ACC112 (cell line): ENCODE measurements at regions not wholly inside any gene's neighbourhood (a gene's known extent, or its start where the extent isn't known, plus 50 kb on each side); places are given as distances from the start of the nearest gene placed in this dataset.
"Not testable (repeated sequence)": the region's sequence is repeated elsewhere in the genome, so short reads cannot be mapped to it uniquely, and the experiment has no call there.

ENCODE experiments used
- H2AFZ ChIP-seq: fragments of 200-600 bp; sonication (generic); one replicate; pipeline ENCODE4 v1.6.0; 2017; ENCODE audit warnings: antibody characterized with exemption, low read length; ENCODE audit not compliant: unreplicated experiment
- H3K27ac ChIP-seq: fragments of 200-600 bp; sonication (generic); 2 replicates; pipeline ENCODE4 v1.5.1; 2014; ENCODE audit warnings: low read depth, mild to moderate bottlenecking, antibody characterized with exemption, low read length, moderate library complexity
- H3K27me3 ChIP-seq: fragments of 200-600 bp; sonication (generic); 2 replicates; pipeline ENCODE4 v1.6.1; 2014; ENCODE audit warnings: mild to moderate bottlenecking, antibody characterized with exemption, low read length, moderate library complexity, mixed read lengths; ENCODE audit not compliant: insufficient read depth
- H3K36me3 ChIP-seq: fragments of 200-600 bp; sonication (generic); 2 replicates; pipeline ENCODE4 v1.6.1; 2016; ENCODE audit warnings: mild to moderate bottlenecking, antibody characterized with exemption, low read length, moderate library complexity, mixed read lengths; ENCODE audit not compliant: insufficient read depth
- H3K4me1 ChIP-seq: fragments of 200-600 bp; sonication (generic); one replicate; pipeline ENCODE4 v1.6.1; 2016; ENCODE audit warnings: low read length, mixed read lengths; ENCODE audit not compliant: insufficient read depth, unreplicated experiment, control insufficient read depth
- H3K4me3 ChIP-seq: fragments of 200-600 bp; sonication (generic); 2 replicates; pipeline ENCODE4 v1.5.1; 2014; ENCODE audit warnings: mild to moderate bottlenecking, low read depth, low read length
- H3K79me2 ChIP-seq: fragments of 200-600 bp; sonication (generic); one replicate; pipeline ENCODE4 v1.6.0; 2016; ENCODE audit warnings: low read length; ENCODE audit not compliant: control insufficient read depth, unreplicated experiment, insufficient read depth

DNA sequence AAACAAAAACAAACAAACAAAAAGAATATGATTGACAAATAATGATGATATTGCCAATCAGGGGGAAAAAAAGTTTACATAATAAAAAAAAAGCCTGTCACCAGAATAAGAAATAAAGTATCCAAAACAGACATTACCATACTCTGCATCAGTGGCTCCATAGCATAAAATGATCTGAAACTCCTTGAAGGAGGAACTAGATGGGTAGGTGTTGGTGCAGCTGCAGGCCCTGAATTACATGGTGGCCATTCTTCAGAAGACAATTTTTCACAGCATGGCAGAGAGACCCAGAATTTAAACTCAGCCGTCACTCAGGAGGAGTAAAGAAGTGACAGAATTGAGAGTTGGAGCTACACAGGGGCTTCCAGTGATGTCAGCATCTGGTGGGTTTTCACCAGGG is 60.2 kb downstream of the GLUL start:
- Histone ChIP-seq H2AFZ (no peak overlapping the region), H3K4me3 (no peak overlapping the region), H3K27ac (no peak overlapping the region)

DNA sequence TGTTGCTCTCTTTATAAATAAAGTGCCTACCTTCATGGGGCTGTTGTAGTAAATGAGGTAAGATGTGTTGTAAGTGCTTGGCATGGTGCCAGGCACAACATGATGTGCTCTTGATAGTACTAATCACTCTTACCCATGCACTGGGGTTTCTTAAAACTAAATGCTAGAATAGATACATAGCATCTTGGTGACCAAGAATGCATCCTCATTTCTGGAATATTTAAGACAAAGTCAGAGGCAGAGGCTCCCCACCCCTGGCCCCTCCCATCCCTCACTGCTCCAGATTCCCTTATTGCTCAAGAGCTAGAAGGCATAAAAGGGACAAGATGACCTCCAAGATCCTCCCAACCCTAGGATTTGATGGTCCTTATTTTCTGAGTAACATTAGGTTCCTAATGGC is 61.3 kb downstream of the GLUL start:
- no peaks in the 10 kb centered on the region for H3K79me2 ChIP-seq
- no peak overlapping the region for H3K27ac ChIP-seq
- no peaks in the 10 kb centered on the region for H3K36me3 ChIP-seq
- no peaks in the 10 kb centered on the region for H3K4me1 ChIP-seq
- H3K27me3 ChIP-seq: no peaks in the 10 kb centered on the region
- no peak overlapping the region for H2AFZ ChIP-seq
- H3K4me3 ChIP-seq: no peak overlapping the region

More for the DNA sequence above, 60.2 kb downstream of the GLUL start:
- Histone ChIP-seq H3K27me3 (no peaks in the 10 kb centered on the region), H3K79me2 (no peaks in the 10 kb centered on the region), H3K36me3 (no peaks in the 10 kb centered on the region), H3K4me1 (no peaks in the 10 kb centered on the region)

DNA sequence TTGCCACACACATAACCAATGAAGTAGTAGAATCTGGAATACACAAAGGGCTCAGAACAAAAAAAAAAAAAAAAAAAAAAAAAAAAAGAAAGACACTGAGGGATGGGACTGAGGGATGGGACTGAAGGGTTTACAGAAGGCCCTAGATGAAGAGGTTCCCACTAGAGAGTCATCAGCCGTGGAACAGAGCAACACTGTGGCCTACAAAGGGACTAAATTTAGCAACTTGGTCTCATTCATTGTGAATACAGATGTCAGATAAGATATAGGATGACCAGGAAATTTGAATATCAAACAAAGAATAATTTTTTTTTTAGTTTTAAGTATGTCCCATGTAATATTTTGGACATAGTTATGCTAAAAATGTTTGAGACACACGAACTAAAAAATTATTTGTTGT is 62.1 kb downstream of the GLUL start:
- H3K4me1 ChIP-seq: no peaks in the 10 kb centered on the region
- no peak overlapping the region for H2AFZ ChIP-seq
- no peak overlapping the region for H3K27ac ChIP-seq
- no peaks in the 10 kb centered on the region for H3K27me3 ChIP-seq
- no peaks in the 10 kb centered on the region for H3K79me2 ChIP-seq
- H3K36me3 ChIP-seq: no peaks in the 10 kb centered on the region
- no peak overlapping the region for H3K4me3 ChIP-seq

DNA sequence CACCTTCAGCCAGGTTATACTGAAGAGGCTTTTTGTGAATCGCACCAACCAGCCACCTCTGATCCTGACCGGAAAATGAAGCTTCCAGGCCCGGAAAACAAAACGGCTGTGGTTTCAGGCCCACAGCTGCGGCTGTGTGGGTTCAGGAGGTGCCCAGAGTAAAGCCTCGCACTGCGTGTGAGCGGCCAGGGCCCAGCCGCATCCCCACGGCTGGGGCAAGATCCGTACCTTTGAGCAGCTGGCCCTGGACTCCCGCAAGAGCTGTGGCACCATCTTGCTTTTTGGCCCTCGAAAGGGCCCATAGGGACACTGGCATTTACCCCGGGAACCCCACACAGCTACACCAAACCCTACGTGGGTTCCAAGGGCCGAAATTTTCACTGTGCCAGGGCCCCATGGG is 63.0 kb downstream of the GLUL start:
- Histone ChIP-seq H3K4me1 (no peaks in the 10 kb centered on the region), H3K79me2 (no peaks in the 10 kb centered on the region), H2AFZ (no peak overlapping the region), H3K27ac (no peak overlapping the region), H3K4me3 (no peak overlapping the region), H3K27me3 (no peaks in the 10 kb centered on the region), H3K36me3 (no peaks in the 10 kb centered on the region)

DNA sequence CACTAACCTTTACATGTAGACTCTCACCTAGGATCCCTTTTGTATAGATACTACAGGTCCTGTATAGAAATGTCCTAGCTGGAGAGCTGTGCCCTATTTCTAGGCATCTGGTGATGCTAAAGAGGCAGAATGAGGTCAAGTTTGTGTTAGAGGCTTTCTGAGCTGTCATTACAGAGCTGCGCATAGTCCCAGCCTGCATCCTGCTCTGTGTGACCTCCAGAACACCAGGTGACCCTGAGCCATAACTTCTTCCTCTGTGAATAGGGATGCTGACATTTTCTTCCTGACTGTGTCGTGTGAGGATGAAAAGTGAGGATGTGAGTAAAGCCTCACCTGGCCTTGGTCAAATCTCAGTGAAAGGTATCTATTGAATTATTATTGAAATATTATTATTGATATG is 66.3 kb downstream of the GLUL start:
- Histone ChIP-seq H3K36me3 (no peaks in the 10 kb centered on the region), H3K4me3 (no peak overlapping the region), H3K79me2 (no peaks in the 10 kb centered on the region), H3K27ac (no peak overlapping the region), H2AFZ (no peak overlapping the region), H3K27me3 (no peaks in the 10 kb centered on the region), H3K4me1 (no peaks in the 10 kb centered on the region)

DNA sequence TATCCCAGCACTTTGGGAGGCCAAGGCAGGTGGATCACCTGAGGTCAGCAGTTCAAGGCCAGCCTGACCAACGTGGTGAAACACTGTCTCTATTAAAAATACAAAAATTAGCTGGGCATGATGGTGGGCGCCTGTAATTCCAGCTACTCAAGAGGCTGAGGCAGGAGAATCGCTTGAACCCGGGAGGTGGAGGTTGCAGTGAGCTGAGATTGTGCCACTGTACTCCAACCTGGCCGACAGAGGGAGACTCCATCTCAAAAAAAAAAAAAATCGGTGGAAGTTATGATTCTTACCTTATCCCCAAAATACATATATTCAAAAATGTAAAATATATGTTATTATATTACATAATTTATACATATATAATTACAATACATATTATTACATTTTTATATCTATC is 70.1 kb downstream of the GLUL start:
- not testable (repeated sequence) for H3K4me3 ChIP-seq, H2AFZ ChIP-seq, H3K4me1 ChIP-seq, H3K79me2 ChIP-seq, H3K36me3 ChIP-seq, H3K27ac ChIP-seq, H3K27me3 ChIP-seq

DNA sequence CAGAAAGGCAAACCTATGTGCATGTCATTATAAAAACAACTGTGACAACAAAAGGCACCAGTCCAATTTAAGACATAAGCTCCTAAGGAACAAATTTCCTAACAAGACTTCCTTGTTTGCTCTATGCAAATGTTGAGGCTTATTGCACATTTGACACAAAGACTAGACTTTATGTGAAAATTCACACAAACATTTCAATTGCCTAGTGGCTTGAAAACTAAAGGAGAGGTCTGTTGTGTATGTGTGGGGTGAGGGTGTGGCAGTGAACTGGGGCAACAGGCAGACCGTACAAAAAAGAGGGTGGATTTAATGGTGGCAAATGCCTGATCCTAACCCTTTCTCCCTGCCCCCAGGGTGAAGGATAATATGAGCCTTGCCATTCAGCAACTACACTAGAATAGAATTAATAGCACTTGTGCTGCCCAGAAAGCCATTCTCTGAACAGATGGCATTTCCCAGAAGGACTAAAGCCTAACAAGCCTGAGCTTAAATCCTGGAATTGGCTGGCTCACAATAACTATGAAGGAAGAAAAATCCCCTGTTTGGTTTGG is 73.9 kb downstream of the GLUL start:
- H3K4me3 ChIP-seq: no peak overlapping the region
- no peaks in the 10 kb centered on the region for H3K4me1 ChIP-seq
- H2AFZ ChIP-seq: no peak overlapping the region
- H3K36me3 ChIP-seq: no peaks in the 10 kb centered on the region
- no peaks in the 10 kb centered on the region for H3K27me3 ChIP-seq
- H3K27ac ChIP-seq: no peak overlapping the region
- H3K79me2 ChIP-seq: no peaks in the 10 kb centered on the region

DNA sequence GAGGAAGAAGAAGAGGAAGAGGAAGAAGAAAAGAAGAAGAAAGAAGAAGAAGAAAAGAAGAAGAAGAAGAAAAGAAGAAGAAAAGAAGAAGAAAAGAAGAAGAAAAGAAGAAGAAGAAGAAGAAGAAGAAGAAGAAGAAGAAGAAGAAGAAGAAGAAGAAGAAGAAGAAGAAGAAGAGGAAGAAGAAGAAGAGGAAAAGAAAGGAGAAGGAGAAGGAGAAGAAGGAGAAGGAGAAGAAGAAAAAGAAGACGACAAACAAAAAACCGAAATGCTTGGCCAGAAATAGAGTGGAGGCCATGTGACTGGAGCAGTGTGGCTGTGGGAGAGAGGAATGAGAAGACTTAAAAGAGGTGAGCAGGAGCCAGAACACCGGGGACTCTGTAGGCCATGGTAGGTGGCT is 75.1 kb downstream of the GLUL start:
- H2AFZ ChIP-seq, H3K27ac ChIP-seq, H3K36me3 ChIP-seq, H3K4me1 ChIP-seq, H3K27me3 ChIP-seq, H3K4me3 ChIP-seq, H3K79me2 ChIP-seq: not testable (repeated sequence)

DNA sequence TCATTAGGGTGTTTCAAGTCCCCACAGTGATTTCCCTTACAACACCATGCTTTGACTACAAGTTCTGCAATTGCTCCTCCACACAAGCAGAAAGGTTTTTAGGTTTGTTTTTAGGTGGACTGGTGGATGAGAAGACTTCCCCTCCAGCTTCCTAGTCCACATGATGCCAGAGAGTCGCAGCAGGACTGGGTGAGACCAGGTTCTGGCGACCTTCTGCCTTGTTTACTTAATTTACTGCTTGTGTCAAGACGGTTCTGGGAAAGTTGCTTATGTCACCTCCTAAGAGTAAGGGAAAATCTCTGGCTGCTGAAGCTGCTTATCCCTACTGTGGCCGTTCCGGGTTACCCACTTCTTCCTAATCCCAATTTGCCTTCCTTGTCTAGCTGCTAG is 76.4 kb downstream of the GLUL start:
- Histone ChIP-seq H2AFZ (no peak overlapping the region), H3K27ac (no peak overlapping the region), H3K4me1 (no peaks in the 10 kb centered on the region), H3K27me3 (no peaks in the 10 kb centered on the region), H3K4me3 (no peak overlapping the region), H3K79me2 (no peaks in the 10 kb centered on the region), H3K36me3 (no peaks in the 10 kb centered on the region)

DNA sequence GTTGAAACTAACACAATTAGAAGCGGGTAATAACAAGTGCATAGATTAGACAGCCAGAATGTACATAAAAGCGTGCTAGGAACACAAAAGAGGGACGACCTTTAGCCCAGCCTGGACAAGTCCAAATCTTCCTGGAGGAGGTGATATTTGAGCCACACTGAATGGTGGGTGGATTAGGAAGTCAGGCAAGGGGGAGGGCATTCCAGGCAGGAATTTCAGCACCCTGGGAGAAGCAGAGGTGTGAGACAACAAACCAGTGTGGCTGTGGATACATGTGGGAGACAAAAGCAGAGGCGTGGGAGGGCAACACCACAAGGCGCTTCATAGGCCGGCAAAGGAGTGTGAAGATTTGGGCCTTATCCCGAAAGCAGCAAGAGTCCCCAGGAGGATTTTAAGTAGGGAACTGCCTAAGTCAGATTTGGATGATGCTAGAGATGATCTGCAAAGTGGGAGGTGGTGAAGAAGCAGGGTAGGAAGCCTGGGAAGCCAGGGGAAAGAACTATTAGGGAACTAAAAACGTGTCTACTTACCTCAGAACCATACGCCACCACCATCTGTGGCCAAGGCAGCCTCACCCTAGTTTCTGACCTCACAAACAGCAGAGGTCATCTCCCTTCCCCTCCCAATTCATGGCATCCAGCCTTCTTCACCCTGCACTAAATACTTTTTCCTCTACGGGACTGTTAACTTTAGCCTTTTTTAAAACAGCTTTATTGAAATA is 81.8 kb downstream of the GLUL start:
- no peak overlapping the region for H2AFZ ChIP-seq
- no peak overlapping the region for H3K4me3 ChIP-seq
- H3K79me2 ChIP-seq: no peaks in the 10 kb centered on the region
- no peaks in the 10 kb centered on the region for H3K27me3 ChIP-seq
- no peaks in the 10 kb centered on the region for H3K36me3 ChIP-seq
- H3K27ac ChIP-seq: no peak overlapping the region
- H3K4me1 ChIP-seq: no peaks in the 10 kb centered on the region

DNA sequence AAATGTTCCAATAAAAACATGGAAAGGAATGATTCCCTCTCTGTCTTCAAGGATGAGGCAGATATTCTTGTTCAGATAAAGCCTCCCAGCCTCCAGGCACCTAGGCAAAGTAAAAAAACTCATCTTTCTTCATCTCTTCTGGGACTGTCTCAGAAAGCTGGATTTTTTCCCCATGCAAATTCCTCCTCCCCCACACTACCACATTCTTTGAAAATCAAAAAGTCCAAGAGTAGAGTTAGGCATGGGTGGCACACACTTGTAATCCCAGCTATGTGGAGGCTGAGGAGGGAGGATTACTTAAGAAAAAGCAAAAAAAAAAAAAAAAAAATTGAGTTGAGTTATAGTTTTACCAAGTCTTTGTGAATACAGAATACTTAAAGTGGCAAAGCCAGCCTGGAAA is 82.8 kb downstream of the GLUL start:
- Histone ChIP-seq H3K27me3 (no peaks in the 10 kb centered on the region), H2AFZ (no peak overlapping the region), H3K36me3 (no peaks in the 10 kb centered on the region), H3K4me3 (no peak overlapping the region), H3K27ac (no peak overlapping the region), H3K79me2 (no peaks in the 10 kb centered on the region), H3K4me1 (no peaks in the 10 kb centered on the region)
